ENCODE measurements at regions not wholly inside any gene's neighbourhood (a gene's known extent, or its start where the extent isn't known, plus 50 kb on each side); places are given as distances from the start of the nearest gene placed in this dataset.

DNA sequence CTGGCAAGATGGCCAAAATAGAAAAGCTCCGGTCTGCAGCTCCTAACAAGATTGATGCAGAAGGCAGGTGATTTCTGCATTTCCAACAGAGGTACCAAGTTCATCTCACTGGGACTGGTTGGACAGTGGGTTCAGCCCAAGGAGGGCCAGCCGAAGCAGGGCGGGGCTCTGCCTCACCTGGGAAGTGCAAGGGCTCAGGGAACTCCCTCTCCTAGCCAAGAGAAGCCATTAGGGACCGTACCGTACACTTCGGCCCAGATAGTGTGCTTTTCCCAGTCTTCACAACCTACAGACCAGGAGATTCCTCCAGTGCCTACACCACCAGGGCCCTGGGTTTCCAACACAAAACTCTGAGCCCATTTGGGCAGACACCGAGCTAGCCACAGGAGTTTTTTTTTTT lies 277.8 kb downstream of the SLCO4C1 start:
- Mint-ChIP-seq H3K4me1 (no peaks in the 10 kb centered on the region), H3K27ac (no peak overlapping the region), H3K9me3 (ENCODE audit: low read depth) (no peaks in the 10 kb centered on the region), H3K27me3 (no peaks in the 10 kb centered on the region), H3K36me3 (no peaks in the 10 kb centered on the region), H3K4me3 (no peak overlapping the region)
- ATAC-seq = no peak
- CTCF ChIA-PET = no interaction called here
- no peak for DNase-seq

DNA sequence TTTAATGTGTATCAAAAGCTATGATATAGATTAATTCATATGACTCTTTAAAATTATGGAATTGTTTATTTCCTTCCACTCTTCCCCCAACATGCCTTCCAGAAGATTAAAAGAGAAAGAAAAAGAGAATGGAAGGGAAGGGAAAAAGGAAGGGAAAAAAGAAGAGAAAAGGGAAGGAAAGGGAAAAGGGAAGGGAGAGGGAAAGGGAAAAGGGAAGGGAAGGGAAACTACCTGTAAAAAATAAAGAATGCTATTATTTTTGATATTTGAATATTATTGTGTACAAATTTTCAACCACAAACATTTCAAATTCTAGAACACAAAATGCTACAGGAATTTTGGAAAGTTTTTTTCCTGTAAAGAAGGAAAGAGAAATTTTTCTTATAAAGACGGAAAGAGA lies 281.7 kb downstream of the SLCO4C1 start:
- Mint-ChIP-seq H3K27ac (no peak overlapping the region), H3K27me3 (no peaks in the 10 kb centered on the region), H3K9me3 (ENCODE audit: low read depth) (peaks cover 2% of the 10 kb centered on the region), H3K4me1 (no peaks in the 10 kb centered on the region), H3K36me3 (no peaks in the 10 kb centered on the region), H3K4me3 (no peak overlapping the region)
- CTCF ChIA-PET = no interaction called here
- ATAC-seq (no peak), DNase-seq (no peak)

DNA sequence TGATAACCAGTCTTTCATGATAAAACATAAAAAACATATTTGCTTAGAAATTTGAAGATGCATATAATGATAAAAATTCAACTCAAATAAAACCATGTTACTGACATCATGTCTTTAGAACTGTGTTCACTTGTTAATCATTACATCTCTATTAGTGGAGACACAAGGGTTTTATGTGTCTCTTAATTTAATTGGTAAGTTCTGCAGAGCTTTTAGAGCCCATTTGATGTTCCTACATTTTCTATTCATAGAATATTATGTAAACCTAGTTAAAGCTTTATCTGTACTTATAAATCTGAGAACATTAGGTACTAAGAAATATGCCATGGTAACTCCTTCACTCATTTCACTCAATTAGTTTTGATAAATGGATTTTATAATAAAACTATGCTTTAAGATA lies 285.4 kb downstream of the SLCO4C1 start:
- no peaks in the 10 kb centered on the region for H3K36me3 Mint-ChIP-seq
- H3K9me3 Mint-ChIP-seq (ENCODE audit: low read depth) = peaks cover 2% of the 10 kb centered on the region
- H3K27me3 Mint-ChIP-seq = no peaks in the 10 kb centered on the region
- no peaks in the 10 kb centered on the region for H3K4me1 Mint-ChIP-seq
- CTCF ChIA-PET = no interaction called here
- H3K27ac Mint-ChIP-seq = no peak overlapping the region
- no peak for DNase-seq
- ATAC-seq = no peak
- no peak overlapping the region for H3K4me3 Mint-ChIP-seq

DNA sequence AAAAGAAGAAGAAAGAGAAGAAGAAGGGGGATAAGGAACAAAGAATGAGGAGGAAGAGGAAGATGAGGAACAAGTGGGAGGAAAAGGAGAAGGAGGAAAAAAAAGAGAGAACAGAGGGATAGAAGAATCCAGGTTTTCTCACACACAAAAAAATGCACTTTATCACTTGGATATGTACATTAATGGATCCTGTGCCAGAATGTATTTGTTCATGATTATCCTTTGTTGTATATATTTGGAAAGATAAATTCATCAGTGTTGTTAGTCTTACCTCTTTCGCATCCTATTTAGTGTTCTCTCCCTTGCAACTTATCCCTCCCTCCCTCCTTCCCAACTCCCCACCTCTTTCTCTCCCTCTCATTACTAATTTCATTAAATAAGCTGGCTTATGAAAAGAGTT lies 298.8 kb downstream of the SLCO4C1 start:
- Mint-ChIP-seq H3K36me3 (no peaks in the 10 kb centered on the region), H3K27me3 (no peaks in the 10 kb centered on the region), H3K9me3 (ENCODE audit: low read depth) (no peaks in the 10 kb centered on the region), H3K4me3 (no peak overlapping the region), H3K27ac (no peak overlapping the region), H3K4me1 (no peaks in the 10 kb centered on the region)
- ATAC-seq = no peak
- CTCF ChIA-PET = no interaction called here
- no peak for DNase-seq

DNA sequence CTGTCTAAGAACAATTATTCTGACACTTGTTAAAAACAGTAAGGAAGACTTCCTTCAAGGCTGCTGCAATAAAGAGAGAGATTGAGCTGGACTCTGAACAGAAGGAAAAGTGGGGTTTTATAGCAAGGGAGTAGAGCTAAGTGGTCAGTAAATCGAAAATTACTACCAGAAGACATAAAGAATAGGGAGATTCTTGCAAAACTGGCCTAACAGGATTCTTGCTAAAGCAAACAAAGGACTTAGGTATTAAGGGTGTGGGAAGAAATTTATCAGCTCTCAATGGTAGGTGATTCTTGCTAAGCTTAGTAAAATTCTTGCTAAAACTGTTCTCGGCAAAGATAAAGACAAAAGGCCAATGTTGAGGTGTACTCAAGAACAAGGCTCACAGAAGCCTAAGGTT lies 300.5 kb downstream of the SLCO4C1 start:
- Mint-ChIP-seq H3K27me3 (no peaks in the 10 kb centered on the region), H3K4me3 (no peak overlapping the region), H3K36me3 (no peaks in the 10 kb centered on the region), H3K9me3 (ENCODE audit: low read depth) (no peaks in the 10 kb centered on the region), H3K4me1 (no peaks in the 10 kb centered on the region), H3K27ac (no peak overlapping the region)
- DNase-seq (no peak), ATAC-seq (no peak)
- CTCF ChIA-PET = interaction anchor here (0.7 kb wide), 1 partner anchor 641 kb away, joined by 6 read pairs; no protein-coding TSS in a partner anchor

DNA sequence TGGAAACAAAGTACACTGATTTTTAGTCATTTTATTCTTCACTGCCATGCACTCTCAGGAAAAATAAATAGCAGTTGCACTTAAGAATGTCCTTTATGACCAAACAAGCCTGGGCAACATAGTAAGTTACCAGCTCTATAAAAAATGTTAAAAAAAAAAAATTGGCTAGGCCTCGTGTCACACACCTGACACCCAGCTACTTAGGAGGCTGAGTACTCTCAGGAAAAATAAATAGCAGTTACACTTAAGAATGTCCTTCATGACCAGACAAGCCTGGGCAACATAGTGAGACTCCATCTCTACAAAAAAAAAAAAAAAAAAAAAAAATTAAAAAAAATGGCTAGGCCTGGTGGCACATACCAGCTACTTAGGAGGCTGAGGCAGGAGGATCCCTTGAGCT lies 304.6 kb downstream of the SLCO4C1 start:
- H3K27ac Mint-ChIP-seq = no peak overlapping the region
- H3K4me3 Mint-ChIP-seq = no peak overlapping the region
- ATAC-seq (no peak), DNase-seq (no peak)
- CTCF ChIA-PET = no interaction called here
- no peaks in the 10 kb centered on the region for H3K9me3 Mint-ChIP-seq (ENCODE audit: low read depth)
- H3K36me3 Mint-ChIP-seq = no peaks in the 10 kb centered on the region
- H3K27me3 Mint-ChIP-seq = no peaks in the 10 kb centered on the region
- H3K4me1 Mint-ChIP-seq = no peaks in the 10 kb centered on the region

DNA sequence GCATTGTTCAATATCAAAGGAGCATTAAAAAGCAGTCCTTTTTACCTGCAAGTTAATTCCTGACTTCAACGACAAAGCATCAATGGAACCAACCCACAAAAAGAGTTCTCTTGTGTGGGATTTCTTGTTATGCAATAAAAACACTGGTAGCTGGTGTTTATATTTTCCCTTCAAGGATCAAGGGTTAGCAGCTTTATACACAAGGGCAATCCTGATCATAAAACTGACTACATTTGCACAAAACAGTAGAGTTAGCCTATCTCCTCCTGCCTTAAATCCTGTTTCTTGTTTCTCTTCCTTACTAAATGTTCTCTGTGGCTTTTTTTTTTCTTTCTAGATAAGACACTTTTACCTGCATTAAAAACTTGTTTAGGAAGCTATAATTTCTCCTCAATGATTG lies 306.4 kb downstream of the SLCO4C1 start:
- DNase-seq = no peak
- Mint-ChIP-seq H3K27me3 (no peaks in the 10 kb centered on the region), H3K4me3 (no peak overlapping the region), H3K9me3 (ENCODE audit: low read depth) (no peaks in the 10 kb centered on the region), H3K4me1 (no peaks in the 10 kb centered on the region), H3K27ac (no peak overlapping the region), H3K36me3 (no peaks in the 10 kb centered on the region)
- ATAC-seq = no peak
- CTCF ChIA-PET = no interaction called here

DNA sequence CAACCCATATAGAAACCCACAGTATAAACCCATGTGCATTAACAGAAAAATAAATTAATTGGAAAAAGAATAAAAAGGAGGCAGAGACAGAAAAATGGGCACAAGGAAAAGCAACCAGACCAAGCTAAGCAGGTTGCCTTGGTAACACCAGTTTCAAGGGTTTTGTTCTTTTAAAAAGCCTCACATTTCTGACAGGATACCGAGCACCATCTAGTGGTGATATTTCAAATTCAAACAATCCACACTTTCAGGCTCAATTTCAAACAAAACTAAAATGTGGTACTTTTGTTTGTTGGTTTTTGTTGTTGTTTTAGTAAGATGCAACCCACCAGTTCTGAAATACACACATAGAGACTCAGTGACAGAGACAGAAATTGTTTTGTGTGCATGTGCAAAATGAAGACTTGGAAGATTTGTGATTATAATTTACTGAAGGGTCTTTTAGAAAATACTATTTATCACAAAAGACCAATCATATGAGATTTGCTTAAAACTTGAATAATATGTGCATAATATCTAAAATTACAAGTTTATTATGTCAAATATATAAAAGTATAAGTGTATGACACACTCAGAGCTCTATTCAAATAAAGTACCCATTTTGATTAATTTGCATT lies 318.2 kb downstream of the SLCO4C1 start:
- DNase-seq (no peak), ATAC-seq (no peak)
- Mint-ChIP-seq H3K27ac (no peak overlapping the region), H3K4me1 (no peaks in the 10 kb centered on the region), H3K27me3 (no peaks in the 10 kb centered on the region), H3K4me3 (no peak overlapping the region), H3K36me3 (no peaks in the 10 kb centered on the region), H3K9me3 (ENCODE audit: low read depth) (no peaks in the 10 kb centered on the region)
- CTCF ChIA-PET = interaction anchor here (1.2 kb wide), 1 partner anchor 37 kb away, joined by 3 read pairs; no protein-coding TSS in a partner anchor

DNA sequence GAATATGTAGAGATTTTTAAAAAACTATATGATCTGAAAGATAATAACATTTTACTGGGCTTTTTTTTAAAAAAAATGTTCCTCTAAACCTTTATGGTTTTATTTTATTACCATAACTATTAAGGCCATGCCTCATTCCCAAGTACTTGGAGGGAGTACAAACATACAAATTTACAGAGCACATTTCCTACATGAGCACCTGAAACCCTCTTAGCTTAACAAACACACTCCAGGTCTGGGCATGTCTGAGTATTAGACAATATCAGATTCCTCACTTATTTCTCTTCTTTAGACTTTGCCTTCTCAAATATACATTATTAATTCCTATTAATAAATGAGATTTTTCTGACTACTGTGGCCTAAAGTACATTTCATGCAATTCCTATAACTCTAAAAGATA lies 319.2 kb downstream of the SLCO4C1 start:
- CTCF ChIA-PET = interaction anchor here (1.2 kb wide), 1 partner anchor 36 kb away, joined by 3 read pairs; no protein-coding TSS in a partner anchor
- Mint-ChIP-seq H3K4me1 (no peaks in the 10 kb centered on the region), H3K36me3 (no peaks in the 10 kb centered on the region), H3K27ac (no peak overlapping the region), H3K4me3 (no peak overlapping the region), H3K27me3 (no peaks in the 10 kb centered on the region), H3K9me3 (ENCODE audit: low read depth) (no peaks in the 10 kb centered on the region)
- no peak for DNase-seq
- no peak for ATAC-seq

DNA sequence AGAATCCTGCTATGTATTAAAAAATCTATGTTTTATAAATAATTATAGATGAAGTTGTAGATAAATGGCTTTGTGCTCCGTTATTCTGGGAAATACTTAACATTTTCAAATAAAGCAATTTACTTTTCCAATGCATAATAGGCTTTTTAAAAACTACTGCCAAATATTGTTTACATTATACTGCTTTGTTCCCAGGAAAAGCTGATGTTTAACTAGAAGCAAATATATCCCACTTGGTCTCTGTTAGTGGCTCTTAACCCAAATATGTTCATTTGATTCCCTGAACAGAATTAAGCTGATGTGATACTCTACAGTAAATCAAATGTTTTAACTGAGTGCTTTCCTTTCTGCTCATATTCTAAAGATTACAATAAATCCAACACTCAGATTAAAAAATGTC lies 326.3 kb downstream of the SLCO4C1 start:
- no peaks in the 10 kb centered on the region for H3K4me1 Mint-ChIP-seq
- DNase-seq = no peak
- H3K9me3 Mint-ChIP-seq (ENCODE audit: low read depth) = no peaks in the 10 kb centered on the region
- H3K4me3 Mint-ChIP-seq = no peak overlapping the region
- H3K36me3 Mint-ChIP-seq = no peaks in the 10 kb centered on the region
- no peak for ATAC-seq
- H3K27me3 Mint-ChIP-seq = no peaks in the 10 kb centered on the region
- CTCF ChIA-PET = no interaction called here
- no peak overlapping the region for H3K27ac Mint-ChIP-seq

DNA sequence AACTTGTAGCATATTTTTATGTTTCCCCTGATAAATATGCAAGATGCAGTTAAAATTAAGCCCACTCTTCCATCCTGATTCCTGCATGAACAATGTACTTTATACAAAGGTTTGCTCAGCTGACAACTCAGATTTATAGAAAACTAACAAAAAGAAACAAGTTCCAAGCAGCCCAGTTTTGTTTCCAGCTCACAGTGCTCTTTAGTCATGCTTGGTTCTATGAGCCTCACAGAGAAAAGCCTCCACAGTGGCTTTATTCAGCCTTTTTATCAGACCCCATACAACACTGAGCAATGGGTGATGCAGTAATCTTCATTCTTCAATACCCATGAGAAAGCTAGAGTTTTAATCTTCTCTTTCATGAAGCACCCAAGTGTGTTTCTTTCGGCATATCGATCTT lies 329.6 kb downstream of the SLCO4C1 start:
- H3K36me3 Mint-ChIP-seq = no peaks in the 10 kb centered on the region
- ATAC-seq (no peak), DNase-seq (no peak)
- no peak overlapping the region for H3K27ac Mint-ChIP-seq
- no peaks in the 10 kb centered on the region for H3K9me3 Mint-ChIP-seq (ENCODE audit: low read depth)
- CTCF ChIA-PET = no interaction called here
- H3K4me1 Mint-ChIP-seq = no peaks in the 10 kb centered on the region
- no peak overlapping the region for H3K4me3 Mint-ChIP-seq
- H3K27me3 Mint-ChIP-seq = no peaks in the 10 kb centered on the region

DNA sequence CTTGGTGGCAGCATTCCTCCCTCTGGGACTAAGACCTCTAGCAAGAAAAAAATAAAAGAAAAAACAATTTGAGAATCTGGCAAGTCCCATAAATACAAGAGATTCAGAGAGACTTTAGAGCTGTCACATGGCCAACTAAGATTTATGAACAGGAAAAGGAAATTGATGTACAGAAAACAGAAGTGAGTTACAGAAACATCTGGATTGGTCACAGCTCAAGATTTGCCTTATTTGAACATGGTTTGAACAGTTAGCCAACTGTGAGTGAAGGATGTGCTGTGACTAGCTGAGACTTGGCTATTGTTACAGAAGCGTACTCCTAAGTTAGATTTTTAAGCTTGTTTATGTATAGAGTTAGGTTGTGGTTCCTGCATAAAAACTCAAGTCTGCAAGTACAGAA lies 340.2 kb downstream of the SLCO4C1 start:
- DNase-seq (no peak), ATAC-seq (no peak)
- CTCF ChIA-PET = no interaction called here
- no peak overlapping the region for H3K27ac Mint-ChIP-seq
- H3K9me3 Mint-ChIP-seq (ENCODE audit: low read depth) = no peaks in the 10 kb centered on the region
- H3K4me3 Mint-ChIP-seq = no peak overlapping the region
- no peaks in the 10 kb centered on the region for H3K27me3 Mint-ChIP-seq
- H3K4me1 Mint-ChIP-seq = no peaks in the 10 kb centered on the region
- H3K36me3 Mint-ChIP-seq = no peaks in the 10 kb centered on the region

DNA sequence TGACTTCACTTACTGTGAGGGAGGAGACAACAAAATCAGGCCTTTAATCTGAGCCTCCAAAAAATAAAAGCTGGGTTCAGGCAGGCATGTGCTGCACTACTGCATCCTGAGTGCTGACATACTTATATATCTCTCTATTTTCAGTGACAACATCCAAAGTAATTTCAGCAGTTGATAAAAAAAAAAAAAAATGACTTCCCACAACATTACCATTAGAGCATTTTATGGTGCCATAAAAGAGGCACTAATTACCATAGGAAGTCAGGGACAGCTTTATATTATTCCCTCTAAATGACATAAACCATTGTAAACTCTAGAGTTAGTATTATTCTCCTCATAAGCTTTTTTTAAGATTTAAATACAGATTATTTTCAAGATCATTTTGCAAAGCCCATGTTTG lies 346.1 kb downstream of the SLCO4C1 start:
- no peak overlapping the region for H3K4me3 Mint-ChIP-seq
- H3K27me3 Mint-ChIP-seq = no peaks in the 10 kb centered on the region
- ATAC-seq (no peak), DNase-seq (no peak)
- H3K27ac Mint-ChIP-seq = no peak overlapping the region
- H3K36me3 Mint-ChIP-seq = no peaks in the 10 kb centered on the region
- CTCF ChIA-PET = no interaction called here
- H3K4me1 Mint-ChIP-seq = no peaks in the 10 kb centered on the region
- no peaks in the 10 kb centered on the region for H3K9me3 Mint-ChIP-seq (ENCODE audit: low read depth)

DNA sequence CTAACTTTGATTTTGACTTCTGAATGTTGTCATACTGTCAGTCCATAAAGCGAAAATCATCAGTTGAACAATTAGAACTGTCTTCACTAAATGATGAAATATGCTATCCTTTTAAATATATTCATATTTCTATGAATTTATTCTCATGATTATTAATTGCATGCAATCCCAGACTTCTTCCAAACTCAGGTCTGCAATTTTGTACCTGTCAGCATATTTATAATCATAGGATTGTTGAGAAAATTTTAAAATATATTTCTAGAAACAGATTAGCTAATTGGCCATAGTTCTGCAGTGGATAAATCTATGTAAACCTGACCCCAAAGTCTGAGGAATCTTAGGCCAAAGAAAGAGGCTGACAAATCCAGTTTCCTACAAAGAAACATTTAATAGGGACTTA lies 347.5 kb downstream of the SLCO4C1 start:
- CTCF ChIA-PET = no interaction called here
- no peak overlapping the region for H3K4me3 Mint-ChIP-seq
- peaks cover 3% of the 10 kb centered on the region for H3K4me1 Mint-ChIP-seq
- no peaks in the 10 kb centered on the region for H3K9me3 Mint-ChIP-seq (ENCODE audit: low read depth)
- H3K36me3 Mint-ChIP-seq = no peaks in the 10 kb centered on the region
- H3K27me3 Mint-ChIP-seq = no peaks in the 10 kb centered on the region
- ATAC-seq = no peak
- H3K27ac Mint-ChIP-seq = no peak overlapping the region
- DNase-seq = no peak

DNA sequence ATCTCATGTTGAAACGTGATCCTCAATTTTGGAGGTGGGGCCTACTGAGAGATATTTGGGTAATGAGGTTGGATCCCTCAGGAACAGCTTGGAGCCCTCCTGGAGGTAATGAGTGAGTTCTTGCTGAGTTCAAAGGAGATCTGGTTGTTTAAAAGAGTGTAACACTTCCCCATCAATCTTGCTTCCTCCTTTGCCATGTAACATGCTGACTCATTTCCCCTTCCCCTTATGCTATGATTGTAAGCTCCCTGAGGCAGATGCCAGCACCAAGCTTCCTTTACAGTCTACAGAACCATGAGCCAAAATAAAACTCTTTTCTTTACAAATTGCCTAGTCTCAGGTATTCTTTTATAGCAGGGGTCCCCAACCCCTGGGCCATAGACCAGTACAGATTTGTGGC lies 352.3 kb downstream of the SLCO4C1 start:
- Mint-ChIP-seq H3K4me1 (peaks cover 3% of the 10 kb centered on the region), H3K4me3 (no peak overlapping the region), H3K36me3 (no peaks in the 10 kb centered on the region), H3K27ac (no peak overlapping the region), H3K9me3 (ENCODE audit: low read depth) (no peaks in the 10 kb centered on the region), H3K27me3 (no peaks in the 10 kb centered on the region)
- CTCF ChIA-PET = no interaction called here
- DNase-seq = no peak
- no peak for ATAC-seq
